Stimulated activated CD8-positive, alpha-beta memory T cell treated with anti-CD3 and anti-CD28 coated beads, Interleukin-7, amount 100 ng/mL, for 1 hour (primary cell): ENCODE measurements at regions not wholly inside any gene's neighbourhood (a gene's known extent, or its start where the extent isn't known, plus 50 kb on each side); places are given as distances from the start of the nearest gene placed in this dataset.
"Not testable (repeated sequence)": the region's sequence is repeated elsewhere in the genome, so short reads cannot be mapped to it uniquely, and the experiment has no call there.

Experiments used
- DNase-seq, 2 donors: peaks; one replicate each; pipeline ENCODE4 v3.0.0-alpha.2; 2020; ENCODE audit warnings: low read depth in 2 of 2

GRCh38 chr15:70398694-70399093, 301.0 kb upstream of the TLE3 start:
- no peak for DNase-seq

GRCh38 chr15:70396807-70397206, 299.1 kb upstream of the TLE3 start:
- DNase-seq: no peak

- no peak for DNase-seq
These were observed 297.4 kb upstream of the TLE3 start for GRCh38 chr15:70395164-70395563.

- DNase-seq: no peak
These were observed 293.0 kb upstream of the TLE3 start for GRCh38 chr15:70390723-70391122.

GRCh38 chr15:70387993-70388392, 290.3 kb upstream of the TLE3 start:
- no peak for DNase-seq

- DNase-seq: no peak
These were observed 289.4 kb upstream of the TLE3 start for GRCh38 chr15:70387081-70387480.

GRCh38 chr15:70385711-70386110, 288.0 kb upstream of the TLE3 start:
- no peak for DNase-seq

GRCh38 chr15:70385052-70385451, 287.3 kb upstream of the TLE3 start:
- no peak for DNase-seq

DNA sequence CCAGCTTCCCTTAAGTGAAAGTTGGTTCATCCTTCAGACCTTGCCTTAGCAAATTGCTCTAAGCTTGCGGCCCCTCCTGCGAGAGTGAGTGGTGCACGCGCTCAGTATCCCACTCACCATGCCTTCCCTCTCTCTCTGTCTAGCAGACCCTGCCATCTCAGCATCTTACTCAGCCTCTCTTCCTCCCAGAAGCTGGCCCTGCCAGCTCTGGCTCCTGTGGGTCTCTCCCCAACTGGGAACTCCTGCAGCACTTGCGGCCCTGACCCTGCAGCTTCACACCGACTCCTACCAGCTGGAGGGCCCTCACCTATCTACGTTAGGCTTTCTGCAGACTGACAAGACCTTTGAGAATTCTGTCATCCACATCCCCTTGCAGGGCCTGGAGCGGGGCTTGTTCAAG, 286.1 kb upstream of the TLE3 start:
- DNase-seq: no peak

- DNase-seq: no peak
These were observed 285.2 kb upstream of the TLE3 start for GRCh38 chr15:70382762-70383458.

GRCh38 chr15:70382009-70382749, 284.5 kb upstream of the TLE3 start:
- no peak for DNase-seq

DNA sequence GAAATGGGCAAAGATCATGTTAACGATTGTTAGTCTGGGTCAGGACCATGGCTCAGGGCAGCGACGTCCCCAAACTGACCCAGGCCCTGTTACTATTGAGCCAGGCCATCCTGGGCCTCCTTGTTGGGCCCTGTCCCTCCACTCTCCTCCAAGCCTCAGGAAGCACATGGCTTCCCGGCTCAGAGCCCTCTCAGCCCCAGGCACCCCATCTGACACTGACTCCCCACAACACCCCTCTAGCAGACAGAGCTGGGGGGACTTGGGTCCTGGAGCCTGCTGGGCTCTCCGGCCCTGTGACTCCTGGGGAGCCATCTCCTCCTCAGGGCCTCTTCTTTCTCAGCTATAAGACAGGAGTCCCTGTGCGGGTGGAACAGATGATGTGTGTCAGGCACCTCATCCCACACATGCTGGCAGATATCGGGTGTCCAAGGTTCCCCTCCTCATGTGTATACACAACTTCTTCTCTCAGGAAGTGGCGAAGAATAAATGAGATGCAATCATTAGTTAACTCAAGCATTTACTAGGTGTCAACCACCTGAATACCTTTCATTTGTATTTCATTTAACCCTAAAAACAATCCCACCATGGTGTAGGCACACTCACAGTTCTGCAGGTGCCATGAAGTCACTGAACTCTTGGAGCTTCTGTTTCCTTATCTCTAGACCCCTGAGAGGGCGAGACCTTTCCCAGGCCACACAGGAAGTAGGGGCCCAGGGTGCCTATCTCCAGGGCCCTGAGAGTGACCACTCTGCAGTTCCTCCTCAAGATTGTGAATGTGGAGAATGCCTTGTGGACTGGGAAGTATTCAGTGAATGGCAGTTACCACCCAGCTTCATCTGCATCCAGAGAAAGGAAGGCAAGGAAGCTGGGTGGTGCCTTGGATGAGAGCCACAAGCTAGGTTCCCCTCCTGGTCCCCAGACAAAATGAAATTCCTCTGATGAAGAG, 282.5 kb upstream of the TLE3 start:
- no peak for DNase-seq

DNA sequence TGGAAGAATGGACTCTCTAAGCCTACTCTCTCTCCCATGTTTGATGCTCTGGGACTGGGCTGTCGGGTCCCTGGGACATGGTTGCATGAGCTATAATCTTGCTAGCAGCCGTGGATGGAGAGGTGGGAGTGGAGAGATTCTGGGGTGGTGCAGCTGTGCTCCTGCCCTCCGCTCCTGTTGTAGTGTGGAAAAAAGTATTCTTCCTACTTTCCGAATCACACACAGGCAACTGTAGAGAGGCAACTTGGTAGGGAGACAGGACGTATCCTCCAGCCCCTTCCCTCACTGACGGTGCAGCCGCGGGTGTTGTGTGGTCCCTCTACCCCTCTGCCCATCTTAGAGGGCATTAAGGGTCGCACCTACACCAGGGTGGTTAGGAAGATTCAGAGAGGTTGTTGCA, 281.4 kb upstream of the TLE3 start:
- DNase-seq: no peak

DNA sequence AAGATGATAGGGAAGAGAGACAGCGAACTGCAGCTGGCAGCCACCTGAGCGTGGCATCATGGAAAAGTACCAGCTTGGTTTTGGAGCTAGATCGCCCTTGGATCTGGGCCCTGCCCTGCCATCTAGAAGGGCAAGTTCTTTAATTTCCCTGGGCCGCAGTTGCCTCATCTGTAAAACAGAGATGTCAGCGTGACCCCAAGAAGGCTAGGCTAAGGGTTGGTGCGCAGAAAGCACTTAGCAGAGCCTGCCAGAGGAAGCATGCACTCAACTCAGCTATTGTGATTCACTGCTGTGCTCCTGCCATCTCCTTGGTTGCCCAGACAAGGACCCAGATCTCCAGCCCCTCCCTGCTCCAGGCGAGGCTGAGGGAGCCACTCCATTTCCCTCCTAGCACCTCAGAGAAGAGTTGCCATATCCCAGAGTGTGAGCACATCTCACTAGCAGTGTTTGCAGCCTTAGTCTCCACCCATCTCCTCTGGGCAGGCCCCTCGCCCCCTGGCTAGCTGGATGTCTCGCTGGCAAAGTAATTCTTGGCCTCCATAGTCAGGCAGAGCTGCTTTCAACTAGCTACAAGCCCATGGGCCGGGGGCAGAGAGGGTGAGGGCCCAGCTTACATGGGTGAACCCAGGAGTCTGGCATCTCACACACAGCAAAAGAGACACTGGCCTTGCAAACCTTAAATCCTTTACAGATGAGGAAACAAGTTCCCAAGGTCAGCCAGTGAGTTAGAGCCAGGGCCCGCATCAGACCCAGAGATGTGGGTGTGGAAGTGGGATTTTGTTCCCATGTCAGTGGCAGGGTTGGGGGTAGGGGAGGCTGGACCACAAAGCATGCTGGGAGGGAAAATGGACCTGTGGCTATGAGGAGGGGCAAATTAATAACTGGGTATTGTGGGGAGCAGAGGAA, 280.7 kb upstream of the TLE3 start:
- no peak for DNase-seq

GRCh38 chr15:70376929-70377691, 279.4 kb upstream of the TLE3 start:
- no peak for DNase-seq

DNA sequence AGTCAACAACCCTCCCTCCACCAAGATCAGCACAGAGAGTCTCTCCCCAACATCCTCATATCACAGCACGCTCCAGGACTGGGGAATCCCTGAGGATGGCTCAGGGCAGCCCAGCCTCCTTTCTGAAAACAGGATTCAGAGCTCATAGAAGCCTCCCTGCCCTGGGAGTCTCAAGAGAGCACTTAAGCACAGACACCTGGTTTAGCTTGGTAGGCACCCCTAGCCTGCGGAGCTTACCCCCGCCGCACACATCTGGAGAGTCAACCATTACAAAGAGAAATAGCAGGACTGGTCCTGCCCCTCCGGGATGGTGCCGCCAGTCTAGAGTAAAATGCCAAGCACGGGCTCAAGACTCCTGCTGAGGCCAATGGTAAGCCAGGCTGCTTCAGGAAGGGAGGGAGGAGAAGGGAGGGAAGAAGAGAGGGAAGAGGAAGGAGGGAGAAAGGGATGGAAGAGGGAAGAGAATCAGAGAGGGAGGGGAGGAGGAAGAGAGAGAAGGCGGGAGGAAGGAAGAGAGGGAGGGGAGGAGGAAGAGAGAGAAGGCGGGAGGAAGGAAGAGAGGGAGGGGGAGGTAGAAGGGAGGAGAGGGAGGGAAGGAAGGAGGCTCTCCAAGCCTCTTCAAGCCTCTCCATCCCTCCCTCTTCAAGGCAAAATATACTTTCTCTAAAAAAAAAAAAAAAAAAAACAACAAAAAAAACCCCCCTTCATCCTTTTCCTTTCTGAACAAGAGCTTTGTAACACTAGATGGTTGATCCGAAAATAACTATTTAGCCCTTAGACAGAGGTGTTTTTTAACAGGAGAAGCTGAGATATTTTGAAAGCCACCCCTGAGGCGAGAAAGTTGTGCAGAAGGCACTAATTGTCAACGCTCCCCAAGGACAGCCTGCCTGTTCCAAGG, 278.6 kb upstream of the TLE3 start:
- DNase-seq: no peak

DNA sequence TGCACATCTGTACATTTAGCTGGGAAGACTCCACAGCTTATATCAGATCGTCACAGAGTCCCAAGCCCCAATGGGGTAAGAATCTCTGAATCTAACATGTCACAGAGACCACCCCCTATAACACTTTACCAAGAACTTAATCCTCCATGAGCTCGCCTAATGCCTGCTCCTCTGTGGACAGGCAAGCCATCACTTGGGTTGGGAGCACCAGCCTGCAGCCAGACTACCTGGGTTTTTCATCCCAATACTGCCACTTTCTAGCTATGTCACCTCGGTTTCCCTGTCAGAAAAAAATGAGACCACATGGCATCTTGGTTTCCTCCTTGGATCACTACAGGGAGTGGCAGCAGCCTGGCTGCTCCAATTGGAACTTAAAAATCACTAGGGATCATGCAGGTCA, 277.9 kb upstream of the TLE3 start:
- no peak for DNase-seq

DNA sequence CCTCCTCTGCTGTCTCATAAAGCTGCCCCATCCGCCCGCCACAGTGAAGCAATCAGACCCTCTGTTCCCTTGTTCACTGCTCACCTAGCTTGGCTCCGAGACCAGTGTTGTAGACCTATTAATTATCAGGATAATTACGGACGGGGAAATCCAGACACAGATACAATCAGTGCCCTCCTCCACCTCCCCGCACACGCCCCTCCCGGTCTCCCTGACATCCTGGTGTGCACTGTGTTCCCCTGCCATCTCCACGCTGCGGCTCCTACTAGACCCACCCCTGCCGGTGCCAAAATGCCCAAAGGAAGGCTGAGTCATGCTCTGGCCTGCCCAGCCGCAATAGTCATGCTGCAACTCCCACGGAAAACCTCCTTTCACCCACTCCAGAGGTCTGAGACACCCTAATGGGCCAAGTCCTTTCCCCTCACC, 277.3 kb upstream of the TLE3 start:
- DNase-seq: no peak

- no peak for DNase-seq
These were observed 276.4 kb upstream of the TLE3 start for GRCh38 chr15:70374096-70374495.

GRCh38 chr15:70373439-70373838, 275.7 kb upstream of the TLE3 start:
- DNase-seq: not testable (repeated sequence)
